K562 (cell line): ENCODE measurements at regions not wholly inside any gene's neighbourhood (a gene's known extent, or its start where the extent isn't known, plus 50 kb on each side); places are given as distances from the start of the nearest gene placed in this dataset.

ENCODE experiments used
- CEBPB ChIP-seq: fragments of 450-650 bp; IDR thresholded peaks from 2 replicates; pipeline ENCODE4 v1.6.1; 2016; ENCODE audit warnings: missing genetic modification characterization, missing compliant biosample characterization
- POLR2A ChIP-seq: fragments of 450-650 bp; conservative IDR thresholded peaks from 2 replicates; pipeline ENCODE4 v1.6.1; 2016
- SREBF1 ChIP-seq: fragments of 150-350 bp; IDR thresholded peaks from 2 replicates; pipeline ENCODE4 v1.6.1; 2014; ENCODE audit warnings: antibody characterized with exemption, low read depth, low read length, borderline replicate concordance
- TF ChIP-seq, protein P1 (sequence below), 3 experiments: IDR thresholded peaks in 2 of 3; conservative IDR thresholded peaks in 1 of 3; 2 replicates each; pipeline ENCODE4 v1.5.1; 2011 to 2012; ENCODE audit warnings: low read length in 3 of 3, mild to moderate bottlenecking in 3 of 3, control low read depth in 2 of 3, improper control_type of control experiment in 1 of 3, inconsistent platforms in 1 of 3, low read depth in 1 of 3, mixed read lengths in 1 of 3, moderate library complexity in 1 of 3; ENCODE audit not compliant: insufficient read depth in 2 of 3

GRCh38 chr2:217489145-217489960, 513.4 kb downstream of the TNS1 start:
- TF ChIP-seq, protein P1, sequence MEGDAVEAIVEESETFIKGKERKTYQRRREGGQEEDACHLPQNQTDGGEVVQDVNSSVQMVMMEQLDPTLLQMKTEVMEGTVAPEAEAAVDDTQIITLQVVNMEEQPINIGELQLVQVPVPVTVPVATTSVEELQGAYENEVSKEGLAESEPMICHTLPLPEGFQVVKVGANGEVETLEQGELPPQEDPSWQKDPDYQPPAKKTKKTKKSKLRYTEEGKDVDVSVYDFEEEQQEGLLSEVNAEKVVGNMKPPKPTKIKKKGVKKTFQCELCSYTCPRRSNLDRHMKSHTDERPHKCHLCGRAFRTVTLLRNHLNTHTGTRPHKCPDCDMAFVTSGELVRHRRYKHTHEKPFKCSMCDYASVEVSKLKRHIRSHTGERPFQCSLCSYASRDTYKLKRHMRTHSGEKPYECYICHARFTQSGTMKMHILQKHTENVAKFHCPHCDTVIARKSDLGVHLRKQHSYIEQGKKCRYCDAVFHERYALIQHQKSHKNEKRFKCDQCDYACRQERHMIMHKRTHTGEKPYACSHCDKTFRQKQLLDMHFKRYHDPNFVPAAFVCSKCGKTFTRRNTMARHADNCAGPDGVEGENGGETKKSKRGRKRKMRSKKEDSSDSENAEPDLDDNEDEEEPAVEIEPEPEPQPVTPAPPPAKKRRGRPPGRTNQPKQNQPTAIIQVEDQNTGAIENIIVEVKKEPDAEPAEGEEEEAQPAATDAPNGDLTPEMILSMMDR (IDR thresholded peaks at IDR 0.05 in 2 of 3, conservative IDR thresholded peaks at IDR 0.05 in 1 of 3; ENCODE audit: insufficient read depth in 2 of 3, low read depth in 1 of 3, low read length in 3 of 3): no peak
- TF ChIP-seq CEBPB (tag) (no peak), POLR2A (no peak), SREBF1 (no peak)
